ENCODE measurements at regions not wholly inside any gene's neighbourhood (a gene's known extent, or its start where the extent isn't known, plus 50 kb on each side); places are given as distances from the start of the nearest gene placed in this dataset.

- Mint-ChIP-seq H3K4me3 (no peak overlapping the region), H3K27me3 (no peaks in the 10 kb centered on the region), H3K9me3 (no peaks in the 10 kb centered on the region), H3K36me3 (ENCODE audit: low read depth) (no peaks in the 10 kb centered on the region), H3K27ac (no peak overlapping the region), H3K4me1 (no peaks in the 10 kb centered on the region)
- TF ChIP-seq CTCF (IDR thresholded peaks at IDR 0.05) = no peak
- DNase-seq (no peak), ATAC-seq (ENCODE audit: low read depth) (no peak)
- CTCF ChIA-PET = no interaction called here
- POLR2A ChIA-PET = no interaction called here
- intact Hi-C loops (cut with micrococcal nuclease) = no loop called here
Observed at GRCh38 chr2:145324748-145325147, 804.8 kb upstream of the ZEB2 start.

- CTCF ChIA-PET = no interaction called here
- Mint-ChIP-seq H3K36me3 (ENCODE audit: low read depth) (no peaks in the 10 kb centered on the region), H3K27ac (no peak overlapping the region), H3K4me3 (no peak overlapping the region), H3K4me1 (no peaks in the 10 kb centered on the region), H3K9me3 (no peaks in the 10 kb centered on the region), H3K27me3 (no peaks in the 10 kb centered on the region)
- ATAC-seq (ENCODE audit: low read depth) (no peak), DNase-seq (no peak)
- intact Hi-C loops (cut with micrococcal nuclease) = no loop called here
- POLR2A ChIA-PET = no interaction called here
- TF ChIP-seq CTCF (IDR thresholded peaks at IDR 0.05) = no peak
Observed at GRCh38 chr2:145323512-145323911, 803.6 kb upstream of the ZEB2 start.

- Mint-ChIP-seq H3K27me3 (no peaks in the 10 kb centered on the region), H3K36me3 (ENCODE audit: low read depth) (no peaks in the 10 kb centered on the region), H3K4me3 (no peak overlapping the region), H3K4me1 (no peaks in the 10 kb centered on the region), H3K27ac (no peak overlapping the region), H3K9me3 (no peaks in the 10 kb centered on the region)
- no peak for TF ChIP-seq CTCF (IDR thresholded peaks at IDR 0.05)
- ChIA-PET CTCF (no interaction called here), POLR2A (interaction anchor here (0.6 kb wide), 1 partner anchor 8 kb away, joined by 10 read pairs; no protein-coding TSS in a partner anchor)
- intact Hi-C loops (cut with micrococcal nuclease) = loop anchor here (1.0 kb wide), 1 partner anchor 8 kb away; no protein-coding TSS in a partner anchor
- DNase-seq = no peak
- no peak for ATAC-seq (ENCODE audit: low read depth)
Observed at GRCh38 chr2:145321344-145321743, 801.4 kb upstream of the ZEB2 start.

GRCh38 chr2:145316496-145316895 lies 796.6 kb upstream of the ZEB2 start:
- POLR2A ChIA-PET = no interaction called here
- CTCF ChIA-PET = no interaction called here
- no peak for DNase-seq
- TF ChIP-seq CTCF (IDR thresholded peaks at IDR 0.05) = no peak
- intact Hi-C loops (cut with micrococcal nuclease) = no loop called here
- Mint-ChIP-seq H3K4me3 (no peak overlapping the region), H3K4me1 (no peaks in the 10 kb centered on the region), H3K27ac (no peak overlapping the region), H3K27me3 (no peaks in the 10 kb centered on the region), H3K36me3 (ENCODE audit: low read depth) (no peaks in the 10 kb centered on the region), H3K9me3 (peaks cover 4% of the 10 kb centered on the region)
- ATAC-seq (ENCODE audit: low read depth) = no peak

- DNase-seq (no peak), ATAC-seq (ENCODE audit: low read depth) (no peak)
- Mint-ChIP-seq H3K4me1 (no peaks in the 10 kb centered on the region), H3K27me3 (no peaks in the 10 kb centered on the region), H3K4me3 (no peak overlapping the region), H3K9me3 (peaks cover 9% of the 10 kb centered on the region), H3K27ac (no peak overlapping the region), H3K36me3 (ENCODE audit: low read depth) (no peaks in the 10 kb centered on the region)
- ChIA-PET POLR2A (no interaction called here), CTCF (no interaction called here)
- intact Hi-C loops (cut with micrococcal nuclease) = no loop called here
- no peak for TF ChIP-seq CTCF (IDR thresholded peaks at IDR 0.05)
Observed at GRCh38 chr2:145315053-145315452, 795.1 kb upstream of the ZEB2 start.
